Mesenchymal stem cell (in vitro differentiated cells and primary cell): ENCODE measurements at regions not wholly inside any gene's neighbourhood (a gene's known extent, or its start where the extent isn't known, plus 50 kb on each side); places are given as distances from the start of the nearest gene placed in this dataset.

Source experiments
- DNase-seq: peaks from one replicate; pipeline ENCODE4 v3.0.0-alpha.2; 2013
- H2AFZ ChIP-seq: one replicate; pipeline ENCODE4 v1.6.1; 2013; ENCODE audit warnings: low read depth, mild to moderate bottlenecking, control low read depth, inconsistent platforms, low read length, moderate library complexity
- H2AK5ac ChIP-seq: 2 replicates; pipeline ENCODE4 v1.6.1; 2013; ENCODE audit warnings: low read length, moderate library complexity, mild to moderate bottlenecking, inconsistent platforms; ENCODE audit not compliant: severe bottlenecking
- H2BK120ac ChIP-seq: one replicate; pipeline ENCODE4 v1.6.1; 2013; ENCODE audit warnings: low read depth, mild to moderate bottlenecking, inconsistent platforms, low read length, moderate library complexity
- H2BK12ac ChIP-seq, 2 experiments: one replicate each; pipeline ENCODE4 v1.6.1; 2013; ENCODE audit warnings: inconsistent platforms in 2 of 2, low read length in 2 of 2, mild to moderate bottlenecking in 2 of 2, moderate library complexity in 2 of 2, control low read depth in 1 of 2
- H2BK15ac ChIP-seq: one replicate; pipeline ENCODE4 v1.6.1; 2013; ENCODE audit warnings: mild to moderate bottlenecking, low read depth, inconsistent platforms; ENCODE audit not compliant: poor library complexity, severe bottlenecking
- H2BK5ac ChIP-seq: 2 replicates; pipeline ENCODE4 v1.6.1; 2013; ENCODE audit warnings: low read depth, mild to moderate bottlenecking, low read length, control low read depth, inconsistent platforms; ENCODE audit not compliant: poor library complexity, severe bottlenecking
- H3K14ac ChIP-seq, 2 experiments: one replicate each; pipeline ENCODE4 v1.6.1; 2013; ENCODE audit warnings: inconsistent platforms in 2 of 2, low read length in 2 of 2, control low read depth in 1 of 2, mild to moderate bottlenecking in 1 of 2, moderate library complexity in 1 of 2
- H3K18ac ChIP-seq, 2 experiments: one replicate each; pipeline ENCODE4 v1.6.1; 2013; ENCODE audit warnings: inconsistent platforms in 2 of 2, low read length in 2 of 2, control low read depth in 1 of 2, low read depth in 1 of 2, mild to moderate bottlenecking in 1 of 2
- H3K23ac ChIP-seq, 2 experiments: one replicate each; pipeline ENCODE4 v1.6.1; 2013; ENCODE audit warnings: inconsistent platforms in 2 of 2, low read length in 2 of 2, mild to moderate bottlenecking in 2 of 2, moderate library complexity in 2 of 2, control low read depth in 1 of 2
- H3K27ac ChIP-seq: 2 replicates; pipeline ENCODE4 v1.5.1; 2013; ENCODE audit warnings: mild to moderate bottlenecking, moderate library complexity, low read length, control low read depth, inconsistent platforms; ENCODE audit not compliant: poor library complexity, severe bottlenecking
- H3K27me3 ChIP-seq, 2 experiments: 2 replicates each; pipeline versions ENCODE4 v1.6.1 to v1.7.0; 2013; ENCODE audit warnings: low read length in 2 of 2, mild to moderate bottlenecking in 2 of 2, moderate library complexity in 2 of 2, control low read depth in 1 of 2, inconsistent platforms in 1 of 2; ENCODE audit not compliant: control insufficient read depth in 1 of 2, insufficient read depth in 1 of 2
- H3K36me3 ChIP-seq, 2 experiments: 2 replicates each; pipeline versions ENCODE4 v1.6.1 to v1.7.0; 2013; ENCODE audit warnings: low read length in 2 of 2, control low read depth in 1 of 2, inconsistent platforms in 1 of 2, low read depth in 1 of 2, mild to moderate bottlenecking in 1 of 2; ENCODE audit not compliant: insufficient read depth in 2 of 2, control insufficient read depth in 1 of 2
- H3K4ac ChIP-seq, 2 experiments: one replicate each; pipeline ENCODE4 v1.6.1; 2013; ENCODE audit warnings: inconsistent platforms in 2 of 2, low read length in 2 of 2, mild to moderate bottlenecking in 2 of 2, moderate library complexity in 2 of 2, control low read depth in 1 of 2, low read depth in 1 of 2
- H3K4me1 ChIP-seq: 2 replicates; pipeline ENCODE4 v1.6.1; 2013; ENCODE audit warnings: low read depth, low read length, control low read depth; ENCODE audit not compliant: control insufficient read depth, insufficient read depth
- H3K4me2 ChIP-seq: 2 replicates; pipeline ENCODE4 v1.6.1; 2013; ENCODE audit warnings: low read length, mild to moderate bottlenecking, inconsistent platforms; ENCODE audit not compliant: poor library complexity, severe bottlenecking
- H3K4me3 ChIP-seq, 2 experiments: 2 replicates each; pipeline versions ENCODE4 v1.5.1 to v1.7.0; 2013; ENCODE audit warnings: low read length in 2 of 2, mild to moderate bottlenecking in 2 of 2, control low read depth in 1 of 2, low read depth in 1 of 2; ENCODE audit not compliant: insufficient read depth in 1 of 2
- H3K79me1 ChIP-seq: replicated peaks from 2 replicates; pipeline ENCODE4 v1.6.1; 2013; ENCODE audit warnings: mild to moderate bottlenecking, control low read depth, low read length, inconsistent platforms; ENCODE audit not compliant: poor library complexity, severe bottlenecking
- H3K9ac ChIP-seq: 2 replicates; pipeline ENCODE4 v1.7.0; 2013; ENCODE audit warnings: mild to moderate bottlenecking, low read length, moderate library complexity
- H3K9me3 ChIP-seq: 2 replicates; pipeline ENCODE4 v1.7.0; 2013; ENCODE audit warnings: mild to moderate bottlenecking, low read length; ENCODE audit not compliant: control insufficient read depth
- H4K8ac ChIP-seq: one replicate; pipeline ENCODE4 v1.6.1; 2013; ENCODE audit warnings: inconsistent platforms, mild to moderate bottlenecking, low read length, moderate library complexity
- H4K91ac ChIP-seq: one replicate; pipeline ENCODE4 v1.6.1; 2013; ENCODE audit warnings: mild to moderate bottlenecking, low read length, inconsistent platforms
- WGBS: methylation state at CpG from one replicate; pipeline ENCODE4 v1.1.7; 2013; ENCODE audit warnings: mixed read lengths; 5-methylcytosine and 5-hydroxymethylcytosine counted together

DNA sequence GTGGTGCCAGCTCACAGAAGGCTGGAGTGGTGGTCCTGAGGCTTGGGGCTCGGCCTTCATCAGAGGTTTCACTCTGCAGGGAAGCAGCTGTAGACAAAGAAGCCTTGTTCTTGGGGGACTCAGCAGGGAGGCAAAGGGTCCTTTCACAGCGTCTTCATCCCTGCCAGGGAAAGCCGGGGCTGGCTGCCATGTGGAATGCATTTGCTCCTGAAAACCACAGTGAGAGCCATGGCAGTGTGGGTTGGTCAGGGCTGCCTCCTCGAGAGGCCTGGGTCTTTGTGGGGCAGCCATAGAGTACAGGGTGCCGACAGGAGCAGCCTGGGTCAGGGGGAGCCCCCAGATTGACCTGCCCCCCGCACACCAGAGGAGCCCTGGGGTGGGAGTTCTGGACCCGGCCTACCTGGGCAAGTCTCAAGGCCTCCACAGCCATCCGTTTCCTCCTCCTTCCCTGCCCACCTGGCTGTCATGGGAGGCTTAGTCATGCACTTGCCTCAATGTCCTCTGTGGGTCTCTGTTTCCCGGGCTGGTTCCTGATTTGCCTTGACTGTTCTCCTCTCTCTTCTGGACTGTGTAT lies 144.0 kb downstream of the CDC5L start:
- H3K9me3 ChIP-seq, result no peaks in the 10 kb centered on the region
- H3K9ac ChIP-seq, result no peak overlapping the region
- no peak overlapping the region for H2BK15ac ChIP-seq
- no peak overlapping the region for H4K8ac ChIP-seq
- no peak overlapping the region for H3K27ac ChIP-seq
- H3K27me3 ChIP-seq, result peaks cover 7 to 54% of the 10 kb centered on the region in 2 experiments
- H3K23ac ChIP-seq, result no peak overlapping the region
- H3K79me1 ChIP-seq, result no peaks in the 10 kb centered on the region
- H4K91ac ChIP-seq, result no peak overlapping the region
- no peak overlapping the region for H2BK5ac ChIP-seq
- peaks cover 3% of the 10 kb centered on the region for H3K4me1 ChIP-seq
- no peak overlapping the region for H3K18ac ChIP-seq
- no peaks in the 10 kb centered on the region for H3K36me3 ChIP-seq
- H2AFZ ChIP-seq, result no peak overlapping the region
- no peak overlapping the region for H3K4me2 ChIP-seq
- H3K4me3 ChIP-seq, result no peak overlapping the region
- H2AK5ac ChIP-seq, result no peak overlapping the region
- no peak for DNase-seq
- H3K14ac ChIP-seq, result no peak overlapping the region
- no peak overlapping the region for H2BK120ac ChIP-seq
- H3K4ac ChIP-seq, result no peak overlapping the region
- 80% methylated on average over 9 of the region's 9 CpGs for WGBS
- H2BK12ac ChIP-seq, result no peak overlapping the region

- no peak overlapping the region for H2BK120ac ChIP-seq
- H3K4me2 ChIP-seq, result no peak overlapping the region
- H3K4me3 ChIP-seq, result no peak overlapping the region
- H4K91ac ChIP-seq, result no peak overlapping the region
- no peak overlapping the region for H3K4ac ChIP-seq
- WGBS, result 92% methylated on average over 2 of the region's 2 CpGs
- no peaks in the 10 kb centered on the region for H3K36me3 ChIP-seq
- H3K79me1 ChIP-seq, result no peaks in the 10 kb centered on the region
- peaks cover 7 to 48% of the 10 kb centered on the region in 2 experiments for H3K27me3 ChIP-seq
- H3K9me3 ChIP-seq, result no peaks in the 10 kb centered on the region
- H2BK12ac ChIP-seq, result no peak overlapping the region
- no peak overlapping the region for H3K9ac ChIP-seq
- H2AK5ac ChIP-seq, result no peak overlapping the region
- no peak overlapping the region for H4K8ac ChIP-seq
- peak overlapping the region in 1 of 2 experiments; percentile 9 for H3K23ac ChIP-seq
- H3K27ac ChIP-seq, result no peak overlapping the region
- DNase-seq, result no peak
- H2BK15ac ChIP-seq, result no peak overlapping the region
- no peak overlapping the region for H2BK5ac ChIP-seq
- H2AFZ ChIP-seq, result no peak overlapping the region
- H3K4me1 ChIP-seq, result peaks cover 3% of the 10 kb centered on the region
- no peak overlapping the region for H3K14ac ChIP-seq
- H3K18ac ChIP-seq, result no peak overlapping the region
Observed at GRCh38 chr6:44533421-44533820, 145.9 kb downstream of the CDC5L start.

DNA sequence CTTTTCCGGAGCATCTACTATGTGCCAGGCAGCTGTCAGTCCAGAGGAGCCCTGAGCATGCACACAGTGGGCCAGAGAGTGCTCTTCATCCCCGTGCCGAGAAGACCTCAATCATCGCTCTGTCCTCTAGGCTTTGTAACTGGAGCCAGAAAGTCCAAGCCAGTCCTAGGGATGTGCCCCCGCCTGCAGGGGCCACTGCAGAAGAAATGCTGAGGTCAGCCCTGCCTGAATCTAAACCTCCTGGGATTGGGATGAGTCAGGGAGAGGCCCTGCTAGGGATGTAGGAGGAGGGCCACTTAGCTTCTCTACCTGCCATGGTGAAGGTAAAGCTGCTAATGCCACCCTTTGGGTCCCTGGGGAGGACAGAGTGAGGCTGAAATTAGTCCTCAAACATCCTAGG lies 146.8 kb downstream of the CDC5L start:
- DNase-seq, result no peak
- Histone ChIP-seq H3K4me2 (no peak overlapping the region), H3K9me3 (no peaks in the 10 kb centered on the region), H3K9ac (no peak overlapping the region), H3K14ac (no peak overlapping the region), H3K4ac (no peak overlapping the region), H2BK120ac (no peak overlapping the region), H3K36me3 (no peaks in the 10 kb centered on the region), H2AFZ (no peak overlapping the region), H3K23ac (no peak overlapping the region), H3K18ac (no peak overlapping the region), H2BK12ac (no peak overlapping the region), H3K4me3 (no peak overlapping the region), H3K27ac (no peak overlapping the region), H2AK5ac (no peak overlapping the region), H4K8ac (no peak overlapping the region), H4K91ac (no peak overlapping the region), H3K4me1 (peaks cover 3% of the 10 kb centered on the region), H2BK5ac (no peak overlapping the region), H3K27me3 (peaks cover 7 to 40% of the 10 kb centered on the region in 2 experiments), H3K79me1 (no peaks in the 10 kb centered on the region), H2BK15ac (no peak overlapping the region)
- whole genome bisulfite sequencing, result 89% methylated on average over 5 of the region's 5 CpGs

DNA sequence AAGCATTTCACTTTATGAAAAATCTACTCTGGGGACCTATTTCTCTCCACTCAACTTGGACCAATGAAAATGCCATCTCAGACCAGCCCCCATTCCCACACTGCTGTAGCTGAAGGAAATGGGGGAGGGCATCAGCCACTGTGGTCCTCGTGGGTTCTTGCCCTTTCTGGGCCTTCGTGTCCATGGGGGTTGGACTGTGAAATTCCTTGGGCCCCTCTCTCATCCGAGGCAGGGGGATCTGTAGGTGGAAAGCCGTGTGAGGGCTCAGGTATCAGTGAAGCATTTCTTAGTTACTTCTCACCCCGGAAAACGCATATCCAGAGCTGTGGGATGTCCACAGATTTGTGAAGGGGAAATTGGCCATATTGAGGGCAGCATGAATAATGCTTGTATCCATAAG lies 147.9 kb downstream of the CDC5L start:
- no peak overlapping the region for H2AK5ac ChIP-seq
- 76% methylated on average over 6 of the region's 6 CpGs for WGBS

More for the DNA sequence above, 147.9 kb downstream of the CDC5L start:
- no peak overlapping the region for H3K4me3 ChIP-seq
- no peaks in the 10 kb centered on the region for H3K79me1 ChIP-seq
- no peak overlapping the region for H4K91ac ChIP-seq
- no peak overlapping the region for H3K4ac ChIP-seq
- H3K27me3 ChIP-seq, result peaks cover 5 to 33% of the 10 kb centered on the region in 2 experiments
- H2BK12ac ChIP-seq, result no peak overlapping the region
- H3K18ac ChIP-seq, result no peak overlapping the region
- H4K8ac ChIP-seq, result no peak overlapping the region
- no peak overlapping the region for H3K9ac ChIP-seq
- H3K23ac ChIP-seq, result no peak overlapping the region
- no peak overlapping the region for H2BK5ac ChIP-seq
- no peaks in the 10 kb centered on the region for H3K9me3 ChIP-seq
- no peaks in the 10 kb centered on the region for H3K36me3 ChIP-seq
- H3K27ac ChIP-seq, result no peak overlapping the region
- H2BK15ac ChIP-seq, result no peak overlapping the region
- H3K14ac ChIP-seq, result no peak overlapping the region
- H2BK120ac ChIP-seq, result no peak overlapping the region
- H3K4me2 ChIP-seq, result no peak overlapping the region
- DNase-seq, result no peak
- H3K4me1 ChIP-seq, result peaks cover 3% of the 10 kb centered on the region
- H2AFZ ChIP-seq, result no peak overlapping the region
